22Rv1 (cell line): ENCODE measurements at regions not wholly inside any gene's neighbourhood (a gene's known extent, or its start where the extent isn't known, plus 50 kb on each side); places are given as distances from the start of the nearest gene placed in this dataset.

ENCODE experiments used
- ZFX ChIP-seq: fragments of 450-650 bp; IDR thresholded peaks from 2 replicates; pipeline ENCODE4 v1.6.1; 2017; ENCODE audit warnings: antibody characterized with exemption, borderline replicate concordance
- TF ChIP-seq, protein P1 (sequence below): fragments of 450-650 bp; IDR thresholded peaks from 2 replicates; pipeline ENCODE4 v1.5.1; 2017; ENCODE audit warnings: mild to moderate bottlenecking

DNA sequence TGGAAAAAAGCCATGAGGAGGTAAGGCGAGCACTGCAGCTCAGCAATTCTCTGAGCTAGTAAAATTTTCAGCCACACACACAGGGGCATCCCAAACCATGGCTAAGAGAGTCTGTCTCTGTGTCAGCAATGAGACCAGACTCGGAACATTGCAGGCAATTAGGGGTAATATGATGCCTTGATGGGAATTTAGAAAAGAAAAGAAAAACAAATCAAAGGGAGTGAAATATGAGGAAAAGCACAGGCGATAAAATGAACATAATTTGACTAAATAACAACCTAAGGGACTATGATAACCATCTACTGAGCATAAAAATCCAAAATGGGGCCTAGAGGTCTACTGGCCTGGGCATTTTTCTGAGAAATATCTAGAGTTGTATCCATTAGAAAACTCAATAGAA is 546.0 kb upstream of the PSMD7 start:
- TF ChIP-seq, protein P1, sequence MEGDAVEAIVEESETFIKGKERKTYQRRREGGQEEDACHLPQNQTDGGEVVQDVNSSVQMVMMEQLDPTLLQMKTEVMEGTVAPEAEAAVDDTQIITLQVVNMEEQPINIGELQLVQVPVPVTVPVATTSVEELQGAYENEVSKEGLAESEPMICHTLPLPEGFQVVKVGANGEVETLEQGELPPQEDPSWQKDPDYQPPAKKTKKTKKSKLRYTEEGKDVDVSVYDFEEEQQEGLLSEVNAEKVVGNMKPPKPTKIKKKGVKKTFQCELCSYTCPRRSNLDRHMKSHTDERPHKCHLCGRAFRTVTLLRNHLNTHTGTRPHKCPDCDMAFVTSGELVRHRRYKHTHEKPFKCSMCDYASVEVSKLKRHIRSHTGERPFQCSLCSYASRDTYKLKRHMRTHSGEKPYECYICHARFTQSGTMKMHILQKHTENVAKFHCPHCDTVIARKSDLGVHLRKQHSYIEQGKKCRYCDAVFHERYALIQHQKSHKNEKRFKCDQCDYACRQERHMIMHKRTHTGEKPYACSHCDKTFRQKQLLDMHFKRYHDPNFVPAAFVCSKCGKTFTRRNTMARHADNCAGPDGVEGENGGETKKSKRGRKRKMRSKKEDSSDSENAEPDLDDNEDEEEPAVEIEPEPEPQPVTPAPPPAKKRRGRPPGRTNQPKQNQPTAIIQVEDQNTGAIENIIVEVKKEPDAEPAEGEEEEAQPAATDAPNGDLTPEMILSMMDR = no peak
- TF ChIP-seq ZFX = no peak
